HepG2 (cell line): ENCODE measurements at regions not wholly inside any gene's neighbourhood (a gene's known extent, or its start where the extent isn't known, plus 50 kb on each side); places are given as distances from the start of the nearest gene placed in this dataset.

ENCODE experiments used
- ARNT ChIP-seq: fragments of 450-650 bp; IDR thresholded peaks from 2 replicates; pipeline ENCODE4 v1.6.1; 2017
- EZH2 ChIP-seq: conservative IDR thresholded peaks from 2 replicates; pipeline ENCODE4 v1.6.1; 2012; ENCODE audit warnings: mild to moderate bottlenecking, low read depth, low read length, moderate library complexity
- FOXJ3 ChIP-seq: sonication (generic); formaldehyde crosslinking; IDR thresholded peaks from 2 replicates; pipeline ENCODE4 v1.4.0; 2020; ENCODE audit warnings: missing genetic modification reagents, mild to moderate bottlenecking, borderline replicate concordance
- MXI1 ChIP-seq: IDR thresholded peaks from 3 replicates; pipeline ENCODE4 v1.6.1; 2012; ENCODE audit warnings: low read depth, low read length, inconsistent platforms, borderline replicate concordance
- NFE2L1 ChIP-seq: sonication (generic); formaldehyde crosslinking; IDR thresholded peaks from 2 replicates; pipeline ENCODE4 v1.4.0; 2020; ENCODE audit warnings: missing genetic modification reagents, mild to moderate bottlenecking, borderline replicate concordance
- PRMT3 ChIP-seq: sonication (generic); formaldehyde crosslinking; IDR thresholded peaks from 2 replicates; pipeline ENCODE4 v1.8.1; 2022; ENCODE audit warnings: low read depth, mild to moderate bottlenecking, moderate library complexity, missing genetic modification reagents, borderline replicate concordance
- SUZ12 ChIP-seq: fragments of 150-350 bp; IDR thresholded peaks from 2 replicates; pipeline ENCODE4 v1.6.1; 2014; ENCODE audit warnings: low read depth, low read length
- YEATS2 ChIP-seq: sonication (generic); formaldehyde crosslinking; IDR thresholded peaks from 2 replicates; pipeline ENCODE4 v1.4.0; 2020; ENCODE audit warnings: missing genetic modification reagents, borderline replicate concordance
- ZNF263 ChIP-seq: sonication (generic); formaldehyde crosslinking; IDR thresholded peaks from 2 replicates; pipeline ENCODE4 v1.4.0; 2020; ENCODE audit warnings: missing genetic modification reagents
- ZNF296 ChIP-seq: sonication (generic); formaldehyde crosslinking; conservative IDR thresholded peaks from 2 replicates; pipeline ENCODE4 v1.5.0; 2020; ENCODE audit warnings: mild to moderate bottlenecking, missing genetic modification reagents
- TF ChIP-seq, protein P1 (sequence below): sonication (generic); formaldehyde crosslinking; IDR thresholded peaks from 2 replicates; pipeline ENCODE4 v1.5.0; 2020; ENCODE audit warnings: mild to moderate bottlenecking, missing genetic modification reagents, moderate library complexity
- TF ChIP-seq, protein P2 (sequence below): sonication (generic); formaldehyde crosslinking; conservative IDR thresholded peaks from 2 replicates; pipeline ENCODE4 v1.4.0; 2020; ENCODE audit warnings: missing genetic modification reagents
- TF ChIP-seq, protein P3 (sequence below), 2 experiments: sonication (generic) in 1 of 2; formaldehyde crosslinking in 1 of 2; IDR thresholded peaks; 2 replicates each; pipeline versions ENCODE4 v1.5.1 to v1.6.1; 2011 to 2020; ENCODE audit warnings: borderline replicate concordance in 1 of 2, low read depth in 1 of 2, low read length in 1 of 2, mild to moderate bottlenecking in 1 of 2, missing genetic modification reagents in 1 of 2, moderate library complexity in 1 of 2
- TF ChIP-seq, protein P4 (sequence below): sonication (generic); formaldehyde crosslinking; IDR thresholded peaks from 2 replicates; pipeline ENCODE4 v1.4.0; 2020; ENCODE audit warnings: mild to moderate bottlenecking, missing genetic modification reagents

DNA sequence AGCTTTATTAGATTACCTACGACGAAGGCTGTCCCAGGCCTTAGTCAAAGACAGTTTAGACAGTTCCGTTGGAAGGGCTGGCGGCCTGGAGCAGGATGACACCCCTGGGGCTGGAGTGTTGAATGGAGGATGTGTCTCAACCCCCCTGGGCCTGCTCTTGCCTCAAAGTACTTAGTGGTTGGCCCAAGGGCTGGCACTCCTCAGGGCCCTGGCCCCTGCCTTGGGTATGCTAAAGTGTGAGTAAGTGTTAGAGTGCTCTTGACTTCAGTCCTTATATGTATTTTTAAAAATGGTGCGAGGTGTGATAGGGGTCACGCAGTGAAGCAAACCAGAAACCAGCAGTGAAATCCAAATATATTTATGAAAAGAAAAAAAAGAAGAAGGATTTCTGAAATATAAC is 261.6 kb downstream of the KTN1 start:
- TF ChIP-seq, protein P1, sequence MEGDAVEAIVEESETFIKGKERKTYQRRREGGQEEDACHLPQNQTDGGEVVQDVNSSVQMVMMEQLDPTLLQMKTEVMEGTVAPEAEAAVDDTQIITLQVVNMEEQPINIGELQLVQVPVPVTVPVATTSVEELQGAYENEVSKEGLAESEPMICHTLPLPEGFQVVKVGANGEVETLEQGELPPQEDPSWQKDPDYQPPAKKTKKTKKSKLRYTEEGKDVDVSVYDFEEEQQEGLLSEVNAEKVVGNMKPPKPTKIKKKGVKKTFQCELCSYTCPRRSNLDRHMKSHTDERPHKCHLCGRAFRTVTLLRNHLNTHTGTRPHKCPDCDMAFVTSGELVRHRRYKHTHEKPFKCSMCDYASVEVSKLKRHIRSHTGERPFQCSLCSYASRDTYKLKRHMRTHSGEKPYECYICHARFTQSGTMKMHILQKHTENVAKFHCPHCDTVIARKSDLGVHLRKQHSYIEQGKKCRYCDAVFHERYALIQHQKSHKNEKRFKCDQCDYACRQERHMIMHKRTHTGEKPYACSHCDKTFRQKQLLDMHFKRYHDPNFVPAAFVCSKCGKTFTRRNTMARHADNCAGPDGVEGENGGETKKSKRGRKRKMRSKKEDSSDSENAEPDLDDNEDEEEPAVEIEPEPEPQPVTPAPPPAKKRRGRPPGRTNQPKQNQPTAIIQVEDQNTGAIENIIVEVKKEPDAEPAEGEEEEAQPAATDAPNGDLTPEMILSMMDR (CRISPR knock-in tag): no peak
- TF ChIP-seq YEATS2 (CRISPR knock-in tag) (no peak), NFE2L1 (CRISPR knock-in tag) (no peak), MXI1 (no peak), ZNF263 (no peak), PRMT3 (CRISPR knock-in tag) (no peak), EZH2 (no peak), FOXJ3 (CRISPR knock-in tag) (no peak), ZNF296 (no peak), ARNT (no peak), SUZ12 (no peak)
- TF ChIP-seq, protein P2, sequence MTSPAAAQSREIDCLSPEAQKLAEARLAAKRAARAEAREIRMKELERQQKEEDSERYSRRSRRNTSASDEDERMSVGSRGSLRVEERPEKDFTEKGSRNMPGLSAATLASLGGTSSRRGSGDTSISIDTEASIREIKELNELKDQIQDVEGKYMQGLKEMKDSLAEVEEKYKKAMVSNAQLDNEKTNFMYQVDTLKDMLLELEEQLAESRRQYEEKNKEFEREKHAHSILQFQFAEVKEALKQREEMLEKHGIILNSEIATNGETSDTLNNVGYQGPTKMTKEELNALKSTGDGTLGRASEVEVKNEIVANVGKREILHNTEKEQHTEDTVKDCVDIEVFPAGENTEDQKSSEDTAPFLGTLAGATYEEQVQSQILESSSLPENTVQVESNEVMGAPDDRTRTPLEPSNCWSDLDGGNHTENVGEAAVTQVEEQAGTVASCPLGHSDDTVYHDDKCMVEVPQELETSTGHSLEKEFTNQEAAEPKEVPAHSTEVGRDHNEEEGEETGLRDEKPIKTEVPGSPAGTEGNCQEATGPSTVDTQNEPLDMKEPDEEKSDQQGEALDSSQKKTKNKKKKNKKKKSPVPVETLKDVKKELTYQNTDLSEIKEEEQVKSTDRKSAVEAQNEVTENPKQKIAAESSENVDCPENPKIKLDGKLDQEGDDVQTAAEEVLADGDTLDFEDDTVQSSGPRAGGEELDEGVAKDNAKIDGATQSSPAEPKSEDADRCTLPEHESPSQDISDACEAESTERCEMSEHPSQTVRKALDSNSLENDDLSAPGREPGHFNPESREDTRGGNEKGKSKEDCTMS (CRISPR knock-in tag): no peak
- TF ChIP-seq, protein P3, sequence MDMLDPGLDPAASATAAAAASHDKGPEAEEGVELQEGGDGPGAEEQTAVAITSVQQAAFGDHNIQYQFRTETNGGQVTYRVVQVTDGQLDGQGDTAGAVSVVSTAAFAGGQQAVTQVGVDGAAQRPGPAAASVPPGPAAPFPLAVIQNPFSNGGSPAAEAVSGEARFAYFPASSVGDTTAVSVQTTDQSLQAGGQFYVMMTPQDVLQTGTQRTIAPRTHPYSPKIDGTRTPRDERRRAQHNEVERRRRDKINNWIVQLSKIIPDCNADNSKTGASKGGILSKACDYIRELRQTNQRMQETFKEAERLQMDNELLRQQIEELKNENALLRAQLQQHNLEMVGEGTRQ (IDR thresholded peaks at IDR 0.05; ENCODE audit: low read depth, low read length): no peak
- TF ChIP-seq, protein P3 (CRISPR knock-in tag; IDR thresholded peaks at IDR 0.05; ENCODE audit: borderline replicate concordance): no peak
- TF ChIP-seq, protein P4, sequence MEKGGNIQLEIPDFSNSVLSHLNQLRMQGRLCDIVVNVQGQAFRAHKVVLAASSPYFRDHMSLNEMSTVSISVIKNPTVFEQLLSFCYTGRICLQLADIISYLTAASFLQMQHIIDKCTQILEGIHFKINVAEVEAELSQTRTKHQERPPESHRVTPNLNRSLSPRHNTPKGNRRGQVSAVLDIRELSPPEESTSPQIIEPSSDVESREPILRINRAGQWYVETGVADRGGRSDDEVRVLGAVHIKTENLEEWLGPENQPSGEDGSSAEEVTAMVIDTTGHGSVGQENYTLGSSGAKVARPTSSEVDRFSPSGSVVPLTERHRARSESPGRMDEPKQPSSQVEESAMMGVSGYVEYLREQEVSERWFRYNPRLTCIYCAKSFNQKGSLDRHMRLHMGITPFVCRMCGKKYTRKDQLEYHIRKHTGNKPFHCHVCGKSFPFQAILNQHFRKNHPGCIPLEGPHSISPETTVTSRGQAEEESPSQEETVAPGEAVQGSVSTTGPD (CRISPR knock-in tag): no peak
